Central memory CD4-positive, alpha-beta T cell (primary cell): ENCODE measurements at regions not wholly inside any gene's neighbourhood (a gene's known extent, or its start where the extent isn't known, plus 50 kb on each side); places are given as distances from the start of the nearest gene placed in this dataset.

Experiments used
- DNase-seq: peaks from one replicate; pipeline ENCODE4 v3.0.0; 2022

GRCh38 chr15:46329876-46330275, 695.0 kb downstream of the SQOR start:
- DNase-seq, result no peak

DNA sequence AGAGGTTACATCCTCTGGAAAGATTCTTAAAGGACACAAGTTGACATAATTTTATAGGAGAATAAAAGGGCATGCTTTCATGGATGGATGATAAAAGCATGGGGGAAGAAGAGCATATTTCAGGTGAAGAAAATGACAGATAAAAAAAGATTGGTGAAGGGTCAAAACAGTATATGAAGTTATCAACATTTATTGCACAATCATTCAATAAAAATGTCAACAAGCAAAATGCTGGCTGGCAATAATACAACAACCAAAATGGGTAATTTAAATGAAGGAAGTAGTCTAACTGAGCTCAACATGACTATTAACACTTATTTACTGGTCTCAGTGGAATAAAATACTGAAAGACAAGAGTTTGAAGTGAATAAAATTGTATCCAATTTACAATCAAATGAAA, 696.7 kb downstream of the SQOR start:
- no peak for DNase-seq

GRCh38 chr15:46343196-46343935, 708.5 kb downstream of the SQOR start:
- no peak for DNase-seq

- DNase-seq, result no peak
These were observed 709.4 kb downstream of the SQOR start for GRCh38 chr15:46344115-46344724.

GRCh38 chr15:46344915-46345314, 710.1 kb downstream of the SQOR start:
- DNase-seq, result no peak

GRCh38 chr15:46354443-46354842, 719.6 kb downstream of the SQOR start:
- no peak for DNase-seq

DNA sequence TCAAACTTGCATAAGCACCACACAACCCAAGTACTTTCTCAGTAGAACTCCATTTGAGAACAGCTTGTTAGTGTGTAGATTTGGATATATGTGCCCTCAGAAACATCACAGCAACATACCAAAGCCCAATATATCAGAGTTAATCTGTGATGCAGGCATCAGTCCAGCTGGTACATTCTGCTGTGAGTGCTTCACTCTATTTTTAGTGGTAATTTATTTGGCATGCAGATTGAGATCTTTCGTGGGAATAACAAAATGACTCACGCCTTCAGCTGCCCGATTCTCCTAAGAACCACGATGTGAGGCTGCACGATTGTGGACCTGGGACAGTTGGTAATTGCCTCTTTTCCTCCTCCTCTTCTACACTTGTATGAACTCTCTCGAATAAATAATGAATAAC, 730.7 kb downstream of the SQOR start:
- no peak for DNase-seq

GRCh38 chr15:46366360-46367007, 731.7 kb downstream of the SQOR start:
- no peak for DNase-seq

DNA sequence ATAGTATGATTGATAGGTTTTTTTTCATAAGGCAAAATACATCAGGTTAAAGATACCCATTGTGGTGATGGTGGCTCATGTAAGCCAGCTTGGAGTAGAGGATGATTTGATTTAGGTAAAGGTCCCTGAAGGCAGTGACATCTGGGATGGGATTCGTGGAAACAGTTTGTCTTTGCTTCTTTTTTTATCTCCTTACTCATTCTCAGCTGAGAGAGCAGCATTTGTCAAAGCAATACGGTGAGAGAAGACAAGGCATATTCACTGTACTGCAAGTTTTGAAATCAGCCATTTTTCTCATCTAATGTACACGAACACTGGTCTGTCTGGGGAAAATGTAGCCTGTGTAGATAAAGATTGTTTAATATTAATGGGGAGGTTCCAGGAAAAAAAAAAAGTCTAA, 749.1 kb downstream of the SQOR start:
- DNase-seq, result no peak

DNA sequence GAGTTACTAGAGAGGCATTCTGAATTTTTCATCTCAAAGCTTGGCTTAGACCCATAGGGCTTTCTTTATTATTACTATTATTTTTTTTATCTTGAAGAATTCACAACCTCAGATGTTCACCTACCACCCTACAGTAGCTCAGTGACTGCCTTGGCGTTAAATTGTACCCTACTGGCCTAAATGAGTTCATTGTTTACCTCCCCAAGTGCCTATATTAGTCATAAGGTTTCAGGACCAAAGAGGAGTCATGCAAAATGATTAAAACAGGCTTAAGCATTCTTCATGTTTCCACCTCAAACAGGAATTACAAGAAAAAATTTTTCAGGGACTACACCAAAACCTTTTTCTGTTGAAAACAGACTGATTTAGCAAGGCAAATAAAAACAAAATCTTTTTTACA, 751.5 kb downstream of the SQOR start:
- no peak for DNase-seq

GRCh38 chr15:46389739-46390138, 754.9 kb downstream of the SQOR start:
- no peak for DNase-seq

- DNase-seq, result no peak
These were observed 759.6 kb downstream of the SQOR start for GRCh38 chr15:46394463-46394862.

DNA sequence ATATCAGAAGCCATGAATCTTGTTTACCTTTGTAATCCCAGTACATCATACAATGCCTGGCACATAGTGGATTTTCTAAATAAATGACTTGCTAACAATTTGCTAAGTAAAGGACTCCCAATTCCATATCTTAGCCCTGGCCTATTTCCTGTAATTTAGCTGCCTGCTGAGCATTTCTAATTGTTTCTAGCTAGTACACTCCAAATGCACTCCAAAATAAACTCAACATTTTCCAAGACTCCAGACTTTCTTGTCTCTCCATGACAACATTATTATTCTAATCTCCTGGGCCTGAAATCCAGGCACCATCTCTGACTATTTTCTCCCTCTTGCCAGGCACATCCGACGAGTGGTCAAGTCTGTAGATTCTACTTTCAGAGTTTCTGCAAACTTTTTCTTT, 773.5 kb downstream of the SQOR start:
- no peak for DNase-seq

GRCh38 chr15:46409841-46410301, 775.0 kb downstream of the SQOR start:
- no peak for DNase-seq

GRCh38 chr15:46410705-46411104, 775.9 kb downstream of the SQOR start:
- DNase-seq, result no peak

- no peak for DNase-seq
These were observed 777.1 kb downstream of the SQOR start for GRCh38 chr15:46411900-46412299.

- DNase-seq, result no peak
These were observed 779.0 kb downstream of the SQOR start for GRCh38 chr15:46413799-46414198.

GRCh38 chr15:46416544-46416943, 781.7 kb downstream of the SQOR start:
- DNase-seq, result no peak

- no peak for DNase-seq
These were observed 786.2 kb downstream of the SQOR start for GRCh38 chr15:46420990-46421389.

DNA sequence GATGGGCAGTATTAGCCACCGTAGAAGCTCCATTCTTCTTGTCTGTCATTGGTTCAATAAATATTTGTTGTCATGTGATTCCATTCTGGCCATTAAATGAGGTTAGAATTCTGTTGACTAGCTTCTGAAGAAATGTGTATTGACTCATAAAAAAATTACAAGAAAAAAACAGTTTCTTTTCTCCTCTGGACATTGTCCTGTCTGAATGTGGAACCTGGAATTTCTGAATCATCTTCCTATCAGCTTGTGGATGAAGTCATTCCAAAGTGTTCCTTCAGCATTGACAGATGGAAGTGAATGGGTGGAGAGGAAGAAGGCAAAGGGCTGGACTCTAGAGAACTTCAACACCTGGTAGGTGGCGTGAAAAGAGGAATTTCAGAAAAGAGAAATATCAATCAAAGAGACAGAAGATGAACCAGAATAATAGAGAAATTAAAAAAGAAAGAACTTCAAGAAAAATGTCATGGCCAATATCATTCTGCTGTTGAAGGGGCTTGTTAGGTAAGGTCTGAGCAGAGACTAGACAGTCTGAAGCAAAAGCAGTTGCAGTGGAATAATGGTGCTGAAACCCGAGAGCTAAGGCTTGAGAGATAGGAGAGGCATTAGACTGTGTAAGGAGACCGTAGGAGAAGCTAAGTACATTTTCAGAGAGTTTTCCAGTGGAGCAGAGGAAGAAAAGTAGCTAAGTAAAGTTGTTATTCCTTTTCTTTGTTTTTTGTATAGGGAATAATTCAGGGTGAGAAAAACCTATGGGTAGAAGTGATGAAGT, 806.6 kb downstream of the SQOR start:
- no peak for DNase-seq

DNA sequence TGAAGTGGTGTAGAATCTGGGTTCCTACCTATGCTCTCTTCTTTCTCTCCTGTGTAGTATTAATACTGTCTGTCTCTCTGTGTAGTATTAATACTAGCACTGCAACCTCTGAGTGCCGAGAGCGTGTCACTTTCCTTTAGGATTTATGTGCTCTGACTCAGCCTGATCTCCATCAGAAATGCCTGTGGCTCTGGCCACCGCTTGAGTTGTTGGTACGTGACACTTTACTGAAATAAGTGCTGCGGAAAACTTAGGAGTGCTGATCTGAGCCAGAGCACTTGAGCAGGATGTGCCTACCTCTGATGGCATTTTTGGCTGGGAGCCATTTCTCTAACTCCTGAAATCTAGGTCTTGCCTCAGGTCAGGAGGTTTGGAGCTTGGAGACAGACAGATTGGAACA, 807.4 kb downstream of the SQOR start:
- DNase-seq, result no peak

GRCh38 chr15:46442901-46443590, 808.2 kb downstream of the SQOR start:
- no peak for DNase-seq
